A549 (cell line): ENCODE measurements at regions not wholly inside any gene's neighbourhood (a gene's known extent, or its start where the extent isn't known, plus 50 kb on each side); places are given as distances from the start of the nearest gene placed in this dataset.

Source experiments
- ATAC-seq, 2 experiments: fragments of 200-7000 bp in 1 of 2; fragments of >200 bp in 1 of 2; cut with Nextera tagmentation in 1 of 2; cut with Tn5 transposase in 1 of 2; 3 replicates each; pipeline versions ENCODE4 v1.8.0 to v1.9.1; 2018 to 2020; ENCODE audit warnings: mild to moderate bottlenecking in 1 of 2, moderate library complexity in 1 of 2
- CTCF ChIA-PET: fragments of 300-600 bp; sonication (Branson Sonifier 250); formaldehyde crosslinking; extraction: SDS; loops from one replicate; lab custom pipeline; 2021; ENCODE audit warnings: antibody characterized with exemption, inconsistent platforms; lab: Yijun Ruan, JAX
- POLR2A ChIA-PET: fragments of 350-600 bp; formaldehyde crosslinking; extraction: SDS; loops from one replicate; lab custom pipeline; 2021; ENCODE audit warnings: antibody characterized with exemption, inconsistent platforms; lab: Yijun Ruan, JAX
- DNase-seq, 2 experiments: peaks; one replicate each; pipeline versions ENCODE4 v3.0.0 to v3.0.0-alpha.2; 2011 to 2016; ENCODE audit warnings: low read depth in 1 of 2, low spot score in 1 of 2
- FAIRE-seq: peaks from 2 replicates; lab custom pipeline; 2011; peaks lifted over from hg19 to GRCh38; lab: Jason Lieb, UNC
- H3K27ac ChIP-seq, 2 experiments: fragments of >200 bp; sonication (Bioruptor Twin); formaldehyde crosslinking; 3 replicates each; pipeline ENCODE4 v1.5.1; 2016 to 2017
- H3K4me1 ChIP-seq: fragments of >200 bp; sonication (Bioruptor Twin); formaldehyde crosslinking; 3 replicates; pipeline ENCODE4 v1.6.1; 2016
- H3K4me2 ChIP-seq: fragments of >200 bp; sonication (Bioruptor Twin); formaldehyde crosslinking; 3 replicates; pipeline ENCODE4 v1.6.1; 2016
- H3K4me3 ChIP-seq: fragments of >200 bp; sonication (Bioruptor Twin); formaldehyde crosslinking; 3 replicates; pipeline ENCODE4 v1.5.1; 2016
- H3K9me3 ChIP-seq: fragments of >200 bp; sonication (Bioruptor Twin); formaldehyde crosslinking; 3 replicates; pipeline ENCODE4 v1.6.1; 2016
- ATOH8 ChIP-seq: fragments of 250-450 bp; sonication (Bioruptor Pico); IDR thresholded peaks from 2 replicates; pipeline ENCODE4 v1.5.0; 2020; ENCODE audit warnings: low read depth, mild to moderate bottlenecking, moderate library complexity
- BCL3 ChIP-seq: fragments of >200 bp; sonication (Bioruptor Twin); formaldehyde crosslinking; IDR thresholded peaks from 3 replicates; pipeline ENCODE4 v1.6.1; 2016
- CEBPB ChIP-seq, 2 experiments: fragments of >200 bp in 1 of 2; sonication (Bioruptor Twin) in 1 of 2; formaldehyde crosslinking in 1 of 2; IDR thresholded peaks; 2 replicates each; pipeline ENCODE4 v1.6.1; 2012 to 2016
- CHD4 ChIP-seq: fragments of 200-600 bp; sonication (generic); IDR thresholded peaks from 2 replicates; pipeline ENCODE4 v1.6.1; 2016; ENCODE audit warnings: antibody characterized with exemption, mild to moderate bottlenecking, borderline replicate concordance
- E2F6 ChIP-seq: IDR thresholded peaks from 2 replicates; pipeline ENCODE4 v1.6.1; 2012; ENCODE audit warnings: low read depth, borderline replicate concordance
- EHF ChIP-seq: fragments of 250-450 bp; sonication (Bioruptor Pico); IDR thresholded peaks from 2 replicates; pipeline ENCODE4 v1.5.0; 2020; ENCODE audit warnings: mild to moderate bottlenecking
- EHMT2 ChIP-seq: fragments of 200-600 bp; sonication (generic); IDR thresholded peaks from 2 replicates; pipeline ENCODE4 v1.6.1; 2016; ENCODE audit warnings: antibody characterized with exemption, low read depth, mild to moderate bottlenecking, moderate library complexity
- EP300 ChIP-seq, 2 experiments: fragments of >200 bp; sonication (Bioruptor Twin); formaldehyde crosslinking; IDR thresholded peaks; 2 replicates in 1 of 2; 3 replicates in 1 of 2; pipeline ENCODE4 v1.6.1; 2016 to 2017
- ESRRA ChIP-seq: fragments of 150-350 bp; IDR thresholded peaks from 2 replicates; pipeline ENCODE4 v1.6.1; 2014; ENCODE audit warnings: mild to moderate bottlenecking, low read length, borderline replicate concordance
- FOSL2 ChIP-seq, 2 experiments: fragments of 450-650 bp in 1 of 2; fragments of >200 bp in 1 of 2; sonication (Bioruptor Twin) in 1 of 2; formaldehyde crosslinking; IDR thresholded peaks; 2 replicates each; pipeline versions ENCODE4 v1.5.0 to v1.6.1; 2016 to 2020; ENCODE audit warnings: mild to moderate bottlenecking in 1 of 2, moderate library complexity in 1 of 2
- FOXS1 ChIP-seq: fragments of 250-450 bp; sonication (Bioruptor Pico); IDR thresholded peaks from 2 replicates; pipeline ENCODE4 v1.5.0; 2020; ENCODE audit warnings: mild to moderate bottlenecking, moderate library complexity
- HDAC2 ChIP-seq: fragments of 200-600 bp; sonication (generic); IDR thresholded peaks from 2 replicates; pipeline ENCODE4 v1.6.1; 2016
- HES2 ChIP-seq: fragments of >200 bp; sonication (Bioruptor Twin); formaldehyde crosslinking; IDR thresholded peaks from 2 replicates; pipeline ENCODE4 v1.6.1; 2016
- HMGXB4 ChIP-seq: fragments of 250-450 bp; sonication (Bioruptor Pico); IDR thresholded peaks from 2 replicates; pipeline ENCODE4 v1.5.0; 2021; ENCODE audit warnings: mild to moderate bottlenecking, moderate library complexity, borderline replicate concordance
- HOXA7 ChIP-seq: fragments of 250-450 bp; sonication (Bioruptor Pico); IDR thresholded peaks from 2 replicates; pipeline ENCODE4 v1.5.0; 2020; ENCODE audit warnings: mild to moderate bottlenecking, moderate library complexity
- HOXB13 ChIP-seq: fragments of 250-450 bp; sonication (Bioruptor Pico); IDR thresholded peaks from 2 replicates; pipeline ENCODE4 v1.5.0; 2020; ENCODE audit warnings: low read depth, mild to moderate bottlenecking, moderate library complexity
- HOXB5 ChIP-seq: fragments of 250-450 bp; sonication (Bioruptor Pico); IDR thresholded peaks from 2 replicates; pipeline ENCODE4 v1.5.0; 2020; ENCODE audit warnings: mild to moderate bottlenecking, moderate library complexity
- JUNB ChIP-seq: fragments of >200 bp; sonication (Bioruptor Twin); formaldehyde crosslinking; IDR thresholded peaks from 2 replicates; pipeline ENCODE4 v1.6.1; 2016
- KDM1A ChIP-seq: fragments of 200-600 bp; sonication (generic); IDR thresholded peaks from 2 replicates; pipeline ENCODE4 v1.6.1; 2016; ENCODE audit warnings: low read depth, mild to moderate bottlenecking
- KDM5A ChIP-seq: fragments of 200-600 bp; sonication (generic); IDR thresholded peaks from 2 replicates; pipeline ENCODE4 v1.6.1; 2016; ENCODE audit warnings: antibody characterized with exemption, mild to moderate bottlenecking
- MAFK ChIP-seq: fragments of 450-650 bp; IDR thresholded peaks from 2 replicates; pipeline ENCODE4 v1.6.1; 2014; ENCODE audit not compliant: partially characterized antibody
- MAZ ChIP-seq: fragments of 150-350 bp; IDR thresholded peaks from 2 replicates; pipeline ENCODE4 v1.6.1; 2014; ENCODE audit warnings: antibody characterized with exemption, low read depth, low read length, borderline replicate concordance
- MYC ChIP-seq: IDR thresholded peaks from 2 replicates; pipeline ENCODE4 v1.6.1; 2012; ENCODE audit warnings: mild to moderate bottlenecking, inconsistent platforms, low read length, improper control_type of control experiment, borderline replicate concordance
- NR3C1 ChIP-seq: fragments of >200 bp; sonication (Bioruptor Twin); formaldehyde crosslinking; IDR thresholded peaks from 3 replicates; pipeline ENCODE4 v1.6.1; 2017
- PBX3 ChIP-seq: IDR thresholded peaks from 2 replicates; pipeline ENCODE4 v1.6.1; 2012
- POLR2A ChIP-seq: IDR thresholded peaks from 2 replicates; pipeline ENCODE4 v1.6.1; 2012; ENCODE audit warnings: mild to moderate bottlenecking, low read length
- POLR2AphosphoS2 ChIP-seq: conservative IDR thresholded peaks from 2 replicates; pipeline ENCODE4 v1.6.1; 2012; ENCODE audit warnings: low read length, improper control_type of control experiment, inconsistent platforms
- RARB ChIP-seq: fragments of 250-450 bp; sonication (Bioruptor Pico); IDR thresholded peaks from 2 replicates; pipeline ENCODE4 v1.8.0; 2021; ENCODE audit warnings: mild to moderate bottlenecking, moderate library complexity
- SREBF2 ChIP-seq: fragments of 450-650 bp; IDR thresholded peaks from 2 replicates; pipeline ENCODE4 v1.6.1; 2014; ENCODE audit warnings: mild to moderate bottlenecking, moderate library complexity
- TP53 ChIP-seq: fragments of 250-450 bp; sonication (Bioruptor Pico); IDR thresholded peaks from 2 replicates; pipeline ENCODE4 v1.5.0; 2021; ENCODE audit warnings: mild to moderate bottlenecking, moderate library complexity
- WGBS: methylation state at CpG from one replicate; pipeline ENCODE4 v1.1.6; 2017; ENCODE audit errors: missing lambda C conversion rate; 5-methylcytosine and 5-hydroxymethylcytosine counted together

- CTCF ChIA-PET, result interaction anchor here (2.8 kb wide), 1 partner anchor 8 kb away, joined by 10 read pairs; no protein-coding TSS in a partner anchor
- FAIRE-seq (no peak), ATAC-seq (no peak), DNase-seq (no peak)
- WGBS, result 94% methylated on average over 1 of the region's 1 CpG
- Histone ChIP-seq H3K9me3 (no peaks in the 10 kb centered on the region), H3K4me3 (no peak overlapping the region), H3K4me1 (no peaks in the 10 kb centered on the region), H3K27ac (no peak overlapping the region), H3K4me2 (no peak overlapping the region)
- POLR2A ChIA-PET, result no interaction called here
- no peak for TF ChIP-seq HOXB5
- TF ChIP-seq CHD4, result no peak
- TF ChIP-seq MYC, result no peak
- TF ChIP-seq JUNB, result no peak
- TF ChIP-seq RARB (CRISPR knock-in tag), result no peak
- TF ChIP-seq HMGXB4, result no peak
- TF ChIP-seq ESRRA, result no peak
- no peak for TF ChIP-seq SREBF2
- no peak for TF ChIP-seq HOXB13 (CRISPR knock-in tag)
- no peak for TF ChIP-seq TP53 (CRISPR knock-in tag)
- no peak for TF ChIP-seq EP300 (IDR thresholded peaks at IDR 0.05)
- no peak for TF ChIP-seq MAFK
- TF ChIP-seq HDAC2, result no peak
- no peak for TF ChIP-seq EHMT2
- TF ChIP-seq MAZ, result no peak
- no peak for TF ChIP-seq FOSL2 (IDR thresholded peaks at IDR 0.05)
- no peak for TF ChIP-seq FOSL2 (CRISPR knock-in tag; IDR thresholded peaks at IDR 0.05)
- no peak for TF ChIP-seq KDM1A
- no peak for TF ChIP-seq FOXS1 (CRISPR knock-in tag)
Measured at GRCh38 chr1:68329096-68329835, 96.9 kb upstream of the WLS start.

- no peak overlapping the region for H3K4me2 ChIP-seq
- WGBS, result 38% methylated on average over 1 of the region's 1 CpG
- no peak overlapping the region for H3K4me3 ChIP-seq
- H3K4me1 ChIP-seq, result no peaks in the 10 kb centered on the region
- FAIRE-seq, result no peak
- ChIA-PET CTCF (no interaction called here), POLR2A (no interaction called here)
- TF ChIP-seq EHF (CRISPR knock-in tag) (no peak), HOXA7 (CRISPR knock-in tag) (no peak), RARB (CRISPR knock-in tag) (no peak)
- no peak for ATAC-seq
- H3K9me3 ChIP-seq, result no peaks in the 10 kb centered on the region
- no peak overlapping the region for H3K27ac ChIP-seq
- no peak for DNase-seq
Measured at GRCh38 chr1:68328490-68328889, 96.2 kb upstream of the WLS start.

GRCh38 chr1:68327414-68327813 lies 95.1 kb upstream of the WLS start:
- Histone ChIP-seq H3K4me2 (no peak overlapping the region), H3K27ac (no peak overlapping the region), H3K4me1 (no peaks in the 10 kb centered on the region), H3K4me3 (no peak overlapping the region), H3K9me3 (no peaks in the 10 kb centered on the region)
- FAIRE-seq, result no peak
- ChIA-PET POLR2A (no interaction called here), CTCF (interaction anchor here (1.2 kb wide), 1 partner anchor 15 kb away, joined by 4 read pairs; no protein-coding TSS in a partner anchor)
- ATAC-seq, result no peak
- DNase-seq, result no peak
- WGBS, result 13% methylated on average over 3 of the region's 3 CpGs
- TF ChIP-seq NR3C1, result no peak
- no peak for TF ChIP-seq KDM5A
- no peak for TF ChIP-seq E2F6
- TF ChIP-seq BCL3, result no peak
- no peak for TF ChIP-seq ATOH8 (CRISPR knock-in tag)
- no peak for TF ChIP-seq POLR2AphosphoS2
- no peak for TF ChIP-seq EHF (CRISPR knock-in tag)
- TF ChIP-seq HES2, result no peak
- no peak for TF ChIP-seq PBX3
- no peak for TF ChIP-seq CEBPB (IDR thresholded peaks at IDR 0.05)
- no peak for TF ChIP-seq POLR2A
- TF ChIP-seq ESRRA, result no peak
- no peak for TF ChIP-seq TP53 (CRISPR knock-in tag)
- no peak for TF ChIP-seq MAZ
- TF ChIP-seq RARB (CRISPR knock-in tag), result no peak
